ENCODE measurements at regions not wholly inside any gene's neighbourhood (a gene's known extent, or its start where the extent isn't known, plus 50 kb on each side); places are given as distances from the start of the nearest gene placed in this dataset.
A peak's percentile ranks its signal among the peaks of the same experiment; 100 is the strongest.

- no peak for DNase-seq (ENCODE audit: low spot score)
Observed at GRCh38 chr11:126129727-126130671, 67.3 kb upstream of the CDON start.

- DNase-seq (ENCODE audit: low spot score), result peak; percentile 94
Observed at GRCh38 chr11:126127898-126128297, 65.2 kb upstream of the CDON start.

GRCh38 chr11:126127284-126127845 lies 64.7 kb upstream of the CDON start:
- DNase-seq (ENCODE audit: low spot score), result no peak

GRCh38 chr11:126124231-126124661 lies 61.6 kb upstream of the CDON start:
- DNase-seq (ENCODE audit: low spot score), result no peak

GRCh38 chr11:126123686-126124085 lies 61.0 kb upstream of the CDON start:
- DNase-seq (ENCODE audit: low spot score), result peak; percentile 83

- DNase-seq (ENCODE audit: low spot score), result peak; percentile 86
Observed at GRCh38 chr11:126122863-126123262, 60.2 kb upstream of the CDON start.

- DNase-seq (ENCODE audit: low spot score), result no peak
Observed at GRCh38 chr11:126121296-126121695, 58.6 kb upstream of the CDON start.

- no peak for DNase-seq (ENCODE audit: low spot score)
Observed at GRCh38 chr11:126118806-126119205, 56.1 kb upstream of the CDON start.

GRCh38 chr11:126115816-126116331 lies 53.2 kb upstream of the CDON start:
- peak; percentile 83 for DNase-seq (ENCODE audit: low spot score)

GRCh38 chr11:126115127-126115495 lies 52.4 kb upstream of the CDON start:
- peak; percentile 71 for DNase-seq (ENCODE audit: low spot score)

- DNase-seq (ENCODE audit: low spot score), result no peak
Observed at GRCh38 chr11:126114486-126115126, 51.9 kb upstream of the CDON start.

- DNase-seq (ENCODE audit: low spot score), result no peak
Observed at GRCh38 chr11:126113963-126114362, 51.3 kb upstream of the CDON start.

GRCh38 chr11:126113515-126113957 lies 50.9 kb upstream of the CDON start:
- peak; percentile 97 for DNase-seq (ENCODE audit: low spot score)

- no peak for DNase-seq (ENCODE audit: low spot score)
Observed at GRCh38 chr11:126113012-126113411, 50.3 kb upstream of the CDON start.

- peak; percentile 84 for DNase-seq (ENCODE audit: low spot score)
Observed at GRCh38 chr11:126112547-126112946, 49.9 kb upstream of the CDON start.
